22Rv1 (cell line): ENCODE measurements at regions not wholly inside any gene's neighbourhood (a gene's known extent, or its start where the extent isn't known, plus 50 kb on each side); places are given as distances from the start of the nearest gene placed in this dataset.

ENCODE experiments used
- ZFX ChIP-seq: fragments of 450-650 bp; IDR thresholded peaks from 2 replicates; pipeline ENCODE4 v1.6.1; 2017; ENCODE audit warnings: antibody characterized with exemption, borderline replicate concordance
- TF ChIP-seq, protein P1 (sequence below): fragments of 450-650 bp; IDR thresholded peaks from 2 replicates; pipeline ENCODE4 v1.5.1; 2017; ENCODE audit warnings: mild to moderate bottlenecking

DNA sequence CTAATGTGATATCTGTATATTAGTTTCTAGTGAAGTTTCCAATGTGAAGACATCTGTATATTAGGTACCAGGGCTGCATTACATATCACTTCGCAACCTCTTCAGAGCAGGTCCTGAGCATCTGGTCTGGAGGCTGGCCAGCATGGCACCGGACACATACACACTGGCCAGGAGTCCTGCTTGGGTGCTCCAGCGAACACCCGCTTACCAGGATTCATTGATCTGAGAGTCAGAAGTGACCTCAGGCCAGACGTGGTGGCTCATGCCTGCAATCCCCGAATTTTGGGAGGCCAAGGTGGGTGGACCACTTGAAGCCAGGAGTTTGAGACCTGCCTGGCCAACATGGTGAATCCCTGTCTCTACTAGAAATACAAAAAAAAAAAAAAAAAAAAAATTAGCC is 93.0 kb upstream of the IRS2 start:
- TF ChIP-seq, protein P1, sequence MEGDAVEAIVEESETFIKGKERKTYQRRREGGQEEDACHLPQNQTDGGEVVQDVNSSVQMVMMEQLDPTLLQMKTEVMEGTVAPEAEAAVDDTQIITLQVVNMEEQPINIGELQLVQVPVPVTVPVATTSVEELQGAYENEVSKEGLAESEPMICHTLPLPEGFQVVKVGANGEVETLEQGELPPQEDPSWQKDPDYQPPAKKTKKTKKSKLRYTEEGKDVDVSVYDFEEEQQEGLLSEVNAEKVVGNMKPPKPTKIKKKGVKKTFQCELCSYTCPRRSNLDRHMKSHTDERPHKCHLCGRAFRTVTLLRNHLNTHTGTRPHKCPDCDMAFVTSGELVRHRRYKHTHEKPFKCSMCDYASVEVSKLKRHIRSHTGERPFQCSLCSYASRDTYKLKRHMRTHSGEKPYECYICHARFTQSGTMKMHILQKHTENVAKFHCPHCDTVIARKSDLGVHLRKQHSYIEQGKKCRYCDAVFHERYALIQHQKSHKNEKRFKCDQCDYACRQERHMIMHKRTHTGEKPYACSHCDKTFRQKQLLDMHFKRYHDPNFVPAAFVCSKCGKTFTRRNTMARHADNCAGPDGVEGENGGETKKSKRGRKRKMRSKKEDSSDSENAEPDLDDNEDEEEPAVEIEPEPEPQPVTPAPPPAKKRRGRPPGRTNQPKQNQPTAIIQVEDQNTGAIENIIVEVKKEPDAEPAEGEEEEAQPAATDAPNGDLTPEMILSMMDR, result no peak
- no peak for TF ChIP-seq ZFX
